OCI-LY3 (cell line): ENCODE measurements at regions not wholly inside any gene's neighbourhood (a gene's known extent, or its start where the extent isn't known, plus 50 kb on each side); places are given as distances from the start of the nearest gene placed in this dataset.

Experiments
- CTCF ChIP-seq: fragments of 200-600, 300-600 bp; sonication (generic); IDR thresholded peaks from 2 replicates; pipeline ENCODE4 v1.5.1; 2014; ENCODE audit warnings: antibody characterized with exemption, low read length, low read depth
- EZH2phosphoT487 ChIP-seq: fragments of 200-600 bp; shearing (Covaris generic); IDR thresholded peaks from 2 replicates; pipeline ENCODE4 v1.6.1; 2018; ENCODE audit warnings: antibody characterized with exemption, mixed run types, low read depth

GRCh38 chr12:34236073-34236472 lies 213.8 kb downstream of the ALG10 start:
- TF ChIP-seq CTCF (no peak), EZH2phosphoT487 (no peak)
